ENCODE measurements at regions not wholly inside any gene's neighbourhood (a gene's known extent, or its start where the extent isn't known, plus 50 kb on each side); places are given as distances from the start of the nearest gene placed in this dataset.

DNA sequence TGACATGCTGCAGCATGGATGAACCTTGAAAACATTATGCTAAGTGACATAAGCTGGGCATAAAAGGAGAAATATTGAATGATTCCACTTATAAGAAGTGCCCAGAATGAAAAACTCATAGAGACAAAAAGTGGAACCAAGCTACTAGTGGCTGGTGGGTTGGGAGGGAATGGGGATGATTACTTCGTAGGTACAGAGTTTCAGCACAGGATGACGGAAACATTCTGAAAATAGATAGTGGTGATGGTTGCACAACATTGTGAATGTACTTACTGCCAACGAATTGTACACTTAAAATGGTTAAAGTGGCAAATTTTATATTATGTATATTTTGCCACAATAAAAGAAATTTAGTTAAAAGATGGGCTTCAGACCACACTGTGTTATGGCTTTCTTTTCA, 93.6 kb downstream of the RPLP1 start:
- ATAC-seq (no peak), DNase-seq (no peak)
- H3K36me3 ChIP-seq (ENCODE audit: low read depth) = no peaks in the 10 kb centered on the region
- peaks cover 3% of the 10 kb centered on the region for H3K9me3 ChIP-seq
- H3K4me1 ChIP-seq (ENCODE audit: low read depth) = no peaks in the 10 kb centered on the region
- intact Hi-C loops (cut with DNase I, micrococcal nuclease) = no loop called here
- TF ChIP-seq, protein P1, sequence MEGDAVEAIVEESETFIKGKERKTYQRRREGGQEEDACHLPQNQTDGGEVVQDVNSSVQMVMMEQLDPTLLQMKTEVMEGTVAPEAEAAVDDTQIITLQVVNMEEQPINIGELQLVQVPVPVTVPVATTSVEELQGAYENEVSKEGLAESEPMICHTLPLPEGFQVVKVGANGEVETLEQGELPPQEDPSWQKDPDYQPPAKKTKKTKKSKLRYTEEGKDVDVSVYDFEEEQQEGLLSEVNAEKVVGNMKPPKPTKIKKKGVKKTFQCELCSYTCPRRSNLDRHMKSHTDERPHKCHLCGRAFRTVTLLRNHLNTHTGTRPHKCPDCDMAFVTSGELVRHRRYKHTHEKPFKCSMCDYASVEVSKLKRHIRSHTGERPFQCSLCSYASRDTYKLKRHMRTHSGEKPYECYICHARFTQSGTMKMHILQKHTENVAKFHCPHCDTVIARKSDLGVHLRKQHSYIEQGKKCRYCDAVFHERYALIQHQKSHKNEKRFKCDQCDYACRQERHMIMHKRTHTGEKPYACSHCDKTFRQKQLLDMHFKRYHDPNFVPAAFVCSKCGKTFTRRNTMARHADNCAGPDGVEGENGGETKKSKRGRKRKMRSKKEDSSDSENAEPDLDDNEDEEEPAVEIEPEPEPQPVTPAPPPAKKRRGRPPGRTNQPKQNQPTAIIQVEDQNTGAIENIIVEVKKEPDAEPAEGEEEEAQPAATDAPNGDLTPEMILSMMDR (IDR thresholded peaks at IDR 0.05) = no peak
- H3K4me3 ChIP-seq = no peak overlapping the region

DNA sequence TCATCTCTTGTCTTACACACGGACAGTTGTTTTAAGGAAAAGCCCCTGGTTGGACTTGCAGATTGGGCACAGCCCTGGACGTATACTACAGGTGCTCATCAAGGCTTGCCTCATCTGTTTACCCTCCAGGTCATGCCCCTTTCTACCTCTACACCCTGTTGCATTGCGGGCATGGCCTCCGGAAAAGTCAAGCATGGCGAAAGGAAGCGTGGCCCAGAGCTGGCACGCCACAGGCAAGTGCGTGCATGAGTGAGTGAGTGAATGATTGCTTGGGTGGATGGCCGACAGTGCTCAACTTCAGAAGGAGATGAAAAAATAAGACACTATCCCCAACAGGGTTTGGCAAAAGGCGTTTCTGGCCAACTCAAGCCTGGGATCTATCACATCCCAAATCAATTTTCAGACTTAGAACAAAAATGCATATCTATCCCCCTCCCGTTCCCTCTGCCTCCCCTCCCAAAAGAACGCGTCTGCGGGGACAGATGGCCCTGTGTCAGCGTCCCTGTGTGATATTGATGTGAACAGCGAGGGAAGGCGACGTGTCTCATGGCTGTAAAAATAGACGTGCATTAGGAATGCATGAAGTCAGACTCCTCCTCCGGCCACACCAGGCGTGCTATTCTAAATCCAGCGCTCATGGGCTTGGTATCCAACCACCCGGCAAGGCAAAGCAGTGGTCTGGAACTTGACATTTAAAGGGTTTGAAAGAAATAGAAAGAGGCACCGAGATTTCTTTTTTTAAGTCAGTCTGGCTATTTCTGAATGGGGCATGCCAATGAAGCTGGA, 96.0 kb downstream of the RPLP1 start:
- Histone ChIP-seq H3K4me1 (ENCODE audit: low read depth) (peaks cover 3% of the 10 kb centered on the region), H3K36me3 (ENCODE audit: low read depth) (no peaks in the 10 kb centered on the region), H3K4me3 (no peak overlapping the region), H3K9me3 (peaks cover 15% of the 10 kb centered on the region)
- TF ChIP-seq, protein P1 (IDR thresholded peaks at IDR 0.05) = no peak
- ATAC-seq = no peak
- intact Hi-C loops (cut with DNase I, micrococcal nuclease) = no loop called here
- no peak for DNase-seq

- peaks cover 16% of the 10 kb centered on the region for H3K4me1 ChIP-seq (ENCODE audit: low read depth)
- H3K4me3 ChIP-seq = no peak overlapping the region
- no peak for DNase-seq
- intact Hi-C loops (cut with DNase I, micrococcal nuclease) = no loop called here
- no peaks in the 10 kb centered on the region for H3K36me3 ChIP-seq (ENCODE audit: low read depth)
- peaks cover 15% of the 10 kb centered on the region for H3K9me3 ChIP-seq
- ATAC-seq = no peak
- TF ChIP-seq, protein P1 (IDR thresholded peaks at IDR 0.05) = no peak
These were observed 98.9 kb downstream of the RPLP1 start for GRCh38 chr15:69551391-69552056.

GRCh38 chr15:69552057-69552815, 99.6 kb downstream of the RPLP1 start:
- DNase-seq (no peak), ATAC-seq (no peak)
- TF ChIP-seq, protein P1 (IDR thresholded peaks at IDR 0.05) = no peak
- Histone ChIP-seq H3K9me3 (peaks cover 15% of the 10 kb centered on the region), H3K4me1 (ENCODE audit: low read depth) (peaks cover 20% of the 10 kb centered on the region), H3K4me3 (no peak overlapping the region), H3K36me3 (ENCODE audit: low read depth) (no peaks in the 10 kb centered on the region)
- intact Hi-C loops (cut with DNase I, micrococcal nuclease) = no loop called here

- ATAC-seq = peak; percentile 52
- intact Hi-C loops (cut with DNase I, micrococcal nuclease) = no loop called here
- peak in 1 of 3 donors; percentile 58 for DNase-seq
- Histone ChIP-seq H3K9me3 (peaks cover 15% of the 10 kb centered on the region), H3K36me3 (ENCODE audit: low read depth) (no peaks in the 10 kb centered on the region), H3K4me1 (ENCODE audit: low read depth) (peaks cover 30% of the 10 kb centered on the region), H3K4me3 (no peak overlapping the region)
- TF ChIP-seq, protein P1 (IDR thresholded peaks at IDR 0.05) = no peak
These were observed 101.1 kb downstream of the RPLP1 start for GRCh38 chr15:69553686-69554085.

Measured in mucosa of descending colon (tissue), 3 donors.